Vagina (tissue), 2 donors: ENCODE measurements at regions not wholly inside any gene's neighbourhood (a gene's known extent, or its start where the extent isn't known, plus 50 kb on each side); places are given as distances from the start of the nearest gene placed in this dataset.
"Not testable (repeated sequence)": the region's sequence is repeated elsewhere in the genome, so short reads cannot be mapped to it uniquely, and the experiment has no call there.

Experiments used
- DNase-seq, 2 donors: peaks; one replicate each; pipeline ENCODE4 v3.0.0-alpha.2; 2017; ENCODE audit errors: extremely low spot score in 2 of 2
- H3K27ac ChIP-seq: fragments of 200-600 bp; sonication (generic); one replicate; pipeline ENCODE4 v1.5.1; 2019
- H3K27me3 ChIP-seq: fragments of 200-600 bp; sonication (generic); one replicate; pipeline ENCODE4 v1.5.1; 2019
- H3K36me3 ChIP-seq, 2 donors: fragments of 200-600 bp; sonication (generic); one replicate each; pipeline ENCODE4 v1.5.1; 2017 to 2019
- H3K4me1 ChIP-seq: fragments of 200-600 bp; sonication (generic); one replicate; pipeline ENCODE4 v1.5.1; 2019
- H3K4me3 ChIP-seq, 2 donors: fragments of 200-600 bp; sonication (generic); 1 replicate in 1 of 2; 2 replicates in 1 of 2; pipeline ENCODE4 v1.5.1; 2016 to 2019
- H3K9me3 ChIP-seq: fragments of 200-600 bp; sonication (generic); one replicate; pipeline ENCODE4 v1.5.1; 2019
- CTCF ChIP-seq, 3 experiments: fragments of 450-650 bp in 2 of 3; fragments of 200-600 bp in 1 of 3; sonication (generic) in 1 of 3; IDR thresholded peaks; one replicate each; pipeline ENCODE4 v1.5.1; 2017 to 2019; ENCODE audit warnings: antibody characterized with exemption in 3 of 3, mild to moderate bottlenecking in 2 of 3, moderate library complexity in 2 of 3
- POLR2A ChIP-seq, 2 donors: fragments of 450-650 bp; IDR thresholded peaks; one replicate each; pipeline ENCODE4 v1.6.1; 2017; ENCODE audit warnings: antibody characterized with exemption in 2 of 2, mild to moderate bottlenecking in 2 of 2, moderate library complexity in 2 of 2
- POLR2AphosphoS5 ChIP-seq, 2 donors: sonication (generic); formaldehyde crosslinking; IDR thresholded peaks; one replicate each; pipeline ENCODE4 v1.9.0; 2017; ENCODE audit warnings: antibody characterized with exemption in 2 of 2, mild to moderate bottlenecking in 2 of 2, low read depth in 1 of 2; ENCODE audit not compliant: insufficient read depth in 1 of 2
- intact Hi-C: fragments of 100-400 bp; cut with DNase I; formaldehyde crosslinking; loops from one replicate; pipeline ENCODE4 v1.15.1; 2023

- Histone ChIP-seq H3K9me3 (no peaks in the 10 kb centered on the region), H3K4me3 (no peak overlapping the region), H3K27me3 (no peaks in the 10 kb centered on the region), H3K36me3 (no peaks in the 10 kb centered on the region), H3K27ac (no peak overlapping the region), H3K4me1 (no peaks in the 10 kb centered on the region)
- DNase-seq = no peak
- intact Hi-C loops = no loop called here
- TF ChIP-seq POLR2AphosphoS5 (IDR thresholded peaks at IDR 0.05; ENCODE audit: insufficient read depth in 1 of 2, low read depth in 1 of 2) (no peak), CTCF (IDR thresholded peaks at IDR 0.05) (no peak)
Measured at GRCh38 chr3:165603196-165603595, 234.0 kb downstream of the BCHE start.

DNA sequence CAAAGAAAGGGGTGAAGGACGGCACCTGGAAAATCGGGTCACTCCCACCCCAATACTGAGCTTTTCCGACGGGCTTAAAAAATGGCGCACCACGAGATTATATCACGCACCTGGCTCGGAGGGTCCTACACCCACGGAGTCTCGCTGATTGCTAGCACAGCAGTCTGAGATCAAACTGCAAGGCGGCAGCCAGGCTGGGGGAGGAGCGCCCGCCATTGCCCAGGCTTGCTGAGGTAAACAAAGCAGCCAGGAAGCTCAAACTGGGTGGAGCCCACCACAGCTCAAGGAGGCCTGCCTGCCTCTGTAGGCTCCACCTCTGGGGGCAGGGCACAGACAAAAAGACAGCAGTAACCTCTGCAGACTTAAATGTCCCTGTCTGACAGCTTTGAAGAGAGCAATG lies 264.7 kb downstream of the BCHE start:
- H3K9me3 ChIP-seq, DNase-seq, intact Hi-C loops, H3K4me1 ChIP-seq, H3K27ac ChIP-seq, H3K4me3 ChIP-seq, H3K27me3 ChIP-seq, H3K36me3 ChIP-seq: not testable (repeated sequence)

GRCh38 chr3:165568907-165569462 lies 268.2 kb downstream of the BCHE start:
- Histone ChIP-seq H3K9me3 (no peaks in the 10 kb centered on the region), H3K4me1 (no peaks in the 10 kb centered on the region), H3K27me3 (no peaks in the 10 kb centered on the region), H3K4me3 (no peak overlapping the region), H3K27ac (no peak overlapping the region), H3K36me3 (no peaks in the 10 kb centered on the region)
- DNase-seq = no peak
- TF ChIP-seq POLR2A (IDR thresholded peaks at IDR 0.05) (no peak), POLR2AphosphoS5 (IDR thresholded peaks at IDR 0.05; ENCODE audit: insufficient read depth in 1 of 2, low read depth in 1 of 2) (no peak), CTCF (IDR thresholded peaks at IDR 0.05) (no peak)
- intact Hi-C loops = no loop called here

DNA sequence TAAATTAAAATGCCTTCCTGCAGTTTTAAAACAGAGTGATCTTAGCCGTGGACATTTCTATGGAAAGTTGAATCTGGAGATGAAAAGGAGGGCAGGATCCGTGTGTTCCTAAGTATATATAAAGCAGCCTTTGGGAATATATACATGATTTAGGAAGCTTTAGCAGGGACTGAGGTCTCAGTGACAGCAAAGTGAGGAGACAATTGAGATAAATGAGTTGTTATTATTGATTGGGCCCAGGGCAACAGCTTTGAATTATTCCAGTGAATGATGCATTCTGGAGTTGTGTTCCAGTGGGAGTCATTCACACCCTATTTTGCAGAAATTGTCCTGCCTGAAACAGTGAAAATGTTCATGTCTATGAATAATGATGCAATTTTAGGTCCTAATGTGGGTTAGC lies 281.4 kb downstream of the BCHE start:
- intact Hi-C loops = no loop called here
- Histone ChIP-seq H3K36me3 (no peaks in the 10 kb centered on the region), H3K9me3 (no peaks in the 10 kb centered on the region), H3K4me3 (no peak overlapping the region), H3K27me3 (no peaks in the 10 kb centered on the region), H3K4me1 (no peaks in the 10 kb centered on the region), H3K27ac (no peak overlapping the region)
- TF ChIP-seq CTCF (IDR thresholded peaks at IDR 0.05) (no peak), POLR2A (IDR thresholded peaks at IDR 0.05) (no peak), POLR2AphosphoS5 (IDR thresholded peaks at IDR 0.05; ENCODE audit: insufficient read depth in 1 of 2, low read depth in 1 of 2) (no peak)
- no peak for DNase-seq

- Histone ChIP-seq H3K4me3 (no peak overlapping the region), H3K27me3 (no peaks in the 10 kb centered on the region), H3K36me3 (no peaks in the 10 kb centered on the region), H3K4me1 (no peaks in the 10 kb centered on the region), H3K27ac (no peak overlapping the region), H3K9me3 (no peaks in the 10 kb centered on the region)
- no peak for DNase-seq
- intact Hi-C loops = no loop called here
- TF ChIP-seq POLR2A (IDR thresholded peaks at IDR 0.05) = no peak
- no peak for TF ChIP-seq POLR2AphosphoS5 (IDR thresholded peaks at IDR 0.05; ENCODE audit: insufficient read depth in 1 of 2, low read depth in 1 of 2)
- TF ChIP-seq CTCF (IDR thresholded peaks at IDR 0.05) = no peak
Measured at GRCh38 chr3:165553371-165553770, 283.9 kb downstream of the BCHE start.

DNA sequence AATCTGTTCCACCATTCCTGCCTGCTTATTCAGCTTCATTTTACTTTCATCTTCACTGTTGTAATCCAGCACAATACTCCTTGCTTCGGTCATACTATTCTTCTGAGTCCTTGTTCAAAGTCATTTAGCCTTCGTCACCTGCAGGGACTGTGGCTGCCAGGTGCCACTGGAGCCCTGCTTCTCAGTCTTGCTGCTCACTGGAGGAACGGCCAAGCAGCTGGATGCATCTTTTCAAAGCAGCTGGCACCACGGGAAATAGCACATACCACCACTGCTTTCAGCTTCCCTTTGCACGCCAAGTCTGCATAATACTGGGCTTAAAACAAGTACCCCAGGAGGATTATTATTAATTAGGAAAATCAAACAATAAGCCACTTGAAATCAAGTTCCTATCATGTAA lies 287.6 kb downstream of the BCHE start:
- no peak overlapping the region for H3K4me3 ChIP-seq
- TF ChIP-seq CTCF (IDR thresholded peaks at IDR 0.05) = no peak
- TF ChIP-seq POLR2AphosphoS5 (IDR thresholded peaks at IDR 0.05; ENCODE audit: insufficient read depth in 1 of 2, low read depth in 1 of 2) = no peak
- TF ChIP-seq POLR2A (IDR thresholded peaks at IDR 0.05) = no peak
- no peaks in the 10 kb centered on the region for H3K4me1 ChIP-seq
- no peak overlapping the region for H3K27ac ChIP-seq
- intact Hi-C loops = no loop called here
- no peaks in the 10 kb centered on the region for H3K36me3 ChIP-seq
- H3K27me3 ChIP-seq = no peaks in the 10 kb centered on the region
- H3K9me3 ChIP-seq = no peaks in the 10 kb centered on the region
- DNase-seq = no peak
